ENCODE measurements at regions not wholly inside any gene's neighbourhood (a gene's known extent, or its start where the extent isn't known, plus 50 kb on each side); places are given as distances from the start of the nearest gene placed in this dataset.

GRCh38 chr3:34571714-34572113 lies 773.3 kb downstream of the PDCD6IP start:
- H3K27me3 Mint-ChIP-seq (ENCODE audit: low read depth), result no peaks in the 10 kb centered on the region
- H3K4me1 Mint-ChIP-seq, result peaks cover 17% of the 10 kb centered on the region
- ATAC-seq (no peak), DNase-seq (ENCODE audit: low spot score) (no peak)
- no peaks in the 10 kb centered on the region for H3K36me3 Mint-ChIP-seq
- TF ChIP-seq USF1 (CRISPR knock-in tag; IDR thresholded peaks at IDR 0.05), result no peak
- TF ChIP-seq ZNF396 (CRISPR knock-in tag; IDR thresholded peaks at IDR 0.05; ENCODE audit: borderline replicate concordance), result no peak
- no peak for TF ChIP-seq ESRRA (CRISPR knock-in tag; IDR thresholded peaks at IDR 0.05; ENCODE audit: borderline replicate concordance)
- TF ChIP-seq ZBTB43 (CRISPR knock-in tag; IDR thresholded peaks at IDR 0.05), result no peak
- TF ChIP-seq ZBTB21 (CRISPR knock-in tag; IDR thresholded peaks at IDR 0.05; ENCODE audit: borderline replicate concordance), result no peak
- no peak for TF ChIP-seq KAT7 (CRISPR knock-in tag; IDR thresholded peaks at IDR 0.05; ENCODE audit: borderline replicate concordance)
- TF ChIP-seq ZNF512 (CRISPR knock-in tag; IDR thresholded peaks at IDR 0.05; ENCODE audit: borderline replicate concordance), result no peak
- TF ChIP-seq GTF2I (CRISPR knock-in tag; conservative IDR thresholded peaks at IDR 0.05), result no peak
- no peak for TF ChIP-seq HMGA2 (CRISPR knock-in tag; IDR thresholded peaks at IDR 0.05)
- no peak for TF ChIP-seq PRRX2 (CRISPR knock-in tag; IDR thresholded peaks at IDR 0.05)
- no peak for TF ChIP-seq FOXP4 (CRISPR knock-in tag; IDR thresholded peaks at IDR 0.05)
- no peak for TF ChIP-seq ZNF671 (CRISPR knock-in tag; IDR thresholded peaks at IDR 0.05)
- no peak for TF ChIP-seq FOXK1 (CRISPR knock-in tag; IDR thresholded peaks at IDR 0.05)
- H3K9me3 Mint-ChIP-seq, result no peaks in the 10 kb centered on the region
- H3K27ac Mint-ChIP-seq, result no peak overlapping the region
- H3K4me3 Mint-ChIP-seq, result no peak overlapping the region
- CTCF ChIA-PET, result no interaction called here
- POLR2A ChIA-PET, result no interaction called here

- H3K4me1 Mint-ChIP-seq, result peaks cover 5% of the 10 kb centered on the region
- DNase-seq (ENCODE audit: low spot score), result no peak
- POLR2A ChIA-PET, result no interaction called here
- TF ChIP-seq FOXK1 (CRISPR knock-in tag; IDR thresholded peaks at IDR 0.05), result no peak
- no peak for TF ChIP-seq FOXJ3 (CRISPR knock-in tag; IDR thresholded peaks at IDR 0.05; ENCODE audit: borderline replicate concordance)
- no peak for TF ChIP-seq ATF1 (CRISPR knock-in tag; IDR thresholded peaks at IDR 0.05)
- TF ChIP-seq SMAD4 (CRISPR knock-in tag; IDR thresholded peaks at IDR 0.05), result no peak
- H3K9me3 Mint-ChIP-seq, result no peaks in the 10 kb centered on the region
- no peaks in the 10 kb centered on the region for H3K36me3 Mint-ChIP-seq
- H3K4me3 Mint-ChIP-seq, result no peak overlapping the region
- no peak for ATAC-seq
- CTCF ChIA-PET, result no interaction called here
- H3K27me3 Mint-ChIP-seq (ENCODE audit: low read depth), result no peaks in the 10 kb centered on the region
- H3K27ac Mint-ChIP-seq, result no peak overlapping the region
These were observed 777.3 kb downstream of the PDCD6IP start for GRCh38 chr3:34575776-34576175.

GRCh38 chr3:34582055-34582454 lies 783.6 kb downstream of the PDCD6IP start:
- peak; percentile 57 for ATAC-seq
- POLR2A ChIA-PET, result no interaction called here
- TF ChIP-seq OVOL2 (CRISPR knock-in tag; IDR thresholded peaks at IDR 0.05; ENCODE audit: borderline replicate concordance) (no peak), ATF2 (CRISPR knock-in tag; IDR thresholded peaks at IDR 0.05; ENCODE audit: borderline replicate concordance, low read depth) (no peak), SMAD3 (CRISPR knock-in tag; IDR thresholded peaks at IDR 0.05; ENCODE audit: borderline replicate concordance) (no peak), GABPB1 (CRISPR knock-in tag; IDR thresholded peaks at IDR 0.05) (no peak), ELF4 (CRISPR knock-in tag; IDR thresholded peaks at IDR 0.05; ENCODE audit: low read depth) (no peak), TCF7 (CRISPR knock-in tag; IDR thresholded peaks at IDR 0.05; ENCODE audit: low read depth) (no peak), STAT6 (CRISPR knock-in tag; conservative IDR thresholded peaks at IDR 0.05; ENCODE audit: low read depth) (no peak), ZNF232 (CRISPR knock-in tag; IDR thresholded peaks at IDR 0.05) (no peak), CBFB (CRISPR knock-in tag; IDR thresholded peaks at IDR 0.05; ENCODE audit: low read depth) (no peak)

More at GRCh38 chr3:34582055-34582454, 783.6 kb downstream of the PDCD6IP start:
- Mint-ChIP-seq H3K27me3 (ENCODE audit: low read depth) (no peaks in the 10 kb centered on the region; the same call in 1 of the 2 replicates), H3K36me3 (peaks cover 21% of the 10 kb centered on the region), H3K4me3 (no peak overlapping the region), H3K4me1 (no peaks in the 10 kb centered on the region), H3K27ac (no peak overlapping the region), H3K9me3 (peaks cover 30% of the 10 kb centered on the region)
- CTCF ChIA-PET, result interaction anchor here (0.8 kb wide), 1 partner anchor 102 kb away, joined by 3 read pairs; no protein-coding TSS in a partner anchor
- DNase-seq (ENCODE audit: low spot score), result no peak

Data from WTC11 (cell line).